BLaER1 (cell line): ENCODE measurements at regions not wholly inside any gene's neighbourhood (a gene's known extent, or its start where the extent isn't known, plus 50 kb on each side); places are given as distances from the start of the nearest gene placed in this dataset.

ENCODE experiments used
- H3K27ac ChIP-seq: shearing (Covaris generic); formaldehyde crosslinking; 2 replicates; pipeline ENCODE4 v1.8.1; 2022
- H3K27me3 ChIP-seq: shearing (Covaris generic); formaldehyde crosslinking; 2 replicates; pipeline ENCODE4 v1.8.1; 2022
- H3K36me3 ChIP-seq: shearing (Covaris generic); formaldehyde crosslinking; 2 replicates; pipeline ENCODE4 v1.8.1; 2022
- H3K4me1 ChIP-seq: shearing (Covaris generic); formaldehyde crosslinking; 2 replicates; pipeline ENCODE4 v1.8.1; 2022
- H3K4me2 ChIP-seq: shearing (Covaris generic); formaldehyde crosslinking; 2 replicates; pipeline ENCODE4 v1.8.1; 2022
- H3K4me3 ChIP-seq: shearing (Covaris generic); formaldehyde crosslinking; 2 replicates; pipeline ENCODE4 v1.8.1; 2022
- H3K9ac ChIP-seq: shearing (Covaris generic); formaldehyde crosslinking; 2 replicates; pipeline ENCODE4 v1.8.1; 2022
- H3K9me3 ChIP-seq: shearing (Covaris generic); formaldehyde crosslinking; 2 replicates; pipeline ENCODE4 v1.8.1; 2022
- H4K20me1 ChIP-seq: shearing (Covaris generic); formaldehyde crosslinking; 2 replicates; pipeline ENCODE4 v1.8.1; 2022
- Cebpa-rat ChIP-seq: shearing (Covaris generic); IDR thresholded peaks from 2 replicates; pipeline ENCODE4 v1.8.1; 2022

DNA sequence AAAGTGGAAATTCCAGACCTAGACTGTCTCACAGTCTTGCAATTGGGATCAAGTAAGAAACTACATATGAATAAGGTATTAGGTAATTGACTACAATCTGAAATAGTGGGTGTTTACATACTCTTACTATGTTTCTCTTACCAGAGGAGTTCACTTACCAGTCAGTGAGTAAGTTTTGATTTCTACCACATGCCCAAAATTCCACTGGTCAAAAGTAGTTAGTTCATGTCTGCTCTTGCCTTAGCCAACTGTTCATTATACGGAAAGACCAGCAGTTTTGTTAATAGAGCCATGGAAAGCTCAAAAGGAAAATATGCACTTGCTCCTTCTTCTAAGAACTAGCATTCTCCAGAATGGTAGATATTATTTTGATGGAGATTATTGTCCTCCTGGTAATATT is 490.8 kb downstream of the RFC3 start:
- H3K4me3 ChIP-seq = no peak overlapping the region
- no peak overlapping the region for H3K4me2 ChIP-seq
- no peaks in the 10 kb centered on the region for H3K9me3 ChIP-seq

DNA sequence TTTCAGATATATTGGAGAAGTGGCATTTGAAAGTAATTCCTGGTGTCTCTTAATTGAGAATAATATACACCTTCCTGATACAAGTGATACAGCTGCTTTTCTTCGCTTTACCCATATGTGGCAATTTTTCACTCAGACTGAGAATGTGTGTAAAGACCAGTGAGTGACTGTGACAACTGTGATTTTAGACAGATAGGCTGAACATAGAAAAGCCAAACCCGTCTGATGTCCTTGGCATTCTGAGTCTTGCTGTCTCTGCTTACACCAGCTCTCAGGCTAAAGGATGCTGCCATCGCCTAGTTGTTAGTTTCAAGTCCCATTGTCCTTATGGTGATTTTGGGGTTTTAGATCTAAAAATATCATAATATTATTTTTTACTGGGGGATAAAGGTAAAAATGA is 492.6 kb downstream of the RFC3 start:
- no peaks in the 10 kb centered on the region for H3K9me3 ChIP-seq
- no peak overlapping the region for H3K27ac ChIP-seq
- H3K4me3 ChIP-seq = no peak overlapping the region
- no peak overlapping the region for H3K4me2 ChIP-seq
- no peaks in the 10 kb centered on the region for H3K27me3 ChIP-seq
- no peaks in the 10 kb centered on the region for H3K36me3 ChIP-seq
- no peaks in the 10 kb centered on the region for H4K20me1 ChIP-seq
- no peak overlapping the region for H3K9ac ChIP-seq
- H3K4me1 ChIP-seq = no peaks in the 10 kb centered on the region
- TF ChIP-seq Cebpa-rat = no peak

More for the DNA sequence above, 490.8 kb downstream of the RFC3 start:
- no peak overlapping the region for H3K27ac ChIP-seq
- TF ChIP-seq Cebpa-rat = no peak
- no peaks in the 10 kb centered on the region for H3K4me1 ChIP-seq
- no peaks in the 10 kb centered on the region for H4K20me1 ChIP-seq
- H3K36me3 ChIP-seq = no peaks in the 10 kb centered on the region
- H3K9ac ChIP-seq = no peak overlapping the region
- no peaks in the 10 kb centered on the region for H3K27me3 ChIP-seq

DNA sequence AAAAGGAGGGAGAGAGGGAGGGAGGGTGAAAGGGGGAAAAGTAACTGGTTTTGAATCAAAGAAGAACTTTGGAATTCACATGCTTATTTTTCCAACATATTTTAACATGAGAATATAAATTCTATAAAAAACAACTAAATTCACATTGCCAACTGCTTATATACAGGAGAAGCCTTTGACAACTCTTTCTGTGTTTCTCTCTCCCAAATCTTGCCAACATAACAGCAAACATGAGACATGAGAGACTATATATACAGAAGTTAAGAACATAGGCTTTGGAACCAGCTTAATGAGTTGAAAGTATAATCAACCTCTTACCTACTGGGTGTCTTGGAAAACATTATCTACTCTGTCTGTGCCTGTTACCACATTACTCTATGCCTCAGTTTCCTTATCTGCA is 493.3 kb downstream of the RFC3 start:
- H3K9ac ChIP-seq = no peak overlapping the region
- TF ChIP-seq Cebpa-rat = no peak
- no peaks in the 10 kb centered on the region for H3K4me1 ChIP-seq
- H4K20me1 ChIP-seq = no peaks in the 10 kb centered on the region
- no peak overlapping the region for H3K4me3 ChIP-seq
- no peak overlapping the region for H3K27ac ChIP-seq
- H3K27me3 ChIP-seq = no peaks in the 10 kb centered on the region
- H3K36me3 ChIP-seq = no peaks in the 10 kb centered on the region
- no peaks in the 10 kb centered on the region for H3K9me3 ChIP-seq
- H3K4me2 ChIP-seq = no peak overlapping the region

DNA sequence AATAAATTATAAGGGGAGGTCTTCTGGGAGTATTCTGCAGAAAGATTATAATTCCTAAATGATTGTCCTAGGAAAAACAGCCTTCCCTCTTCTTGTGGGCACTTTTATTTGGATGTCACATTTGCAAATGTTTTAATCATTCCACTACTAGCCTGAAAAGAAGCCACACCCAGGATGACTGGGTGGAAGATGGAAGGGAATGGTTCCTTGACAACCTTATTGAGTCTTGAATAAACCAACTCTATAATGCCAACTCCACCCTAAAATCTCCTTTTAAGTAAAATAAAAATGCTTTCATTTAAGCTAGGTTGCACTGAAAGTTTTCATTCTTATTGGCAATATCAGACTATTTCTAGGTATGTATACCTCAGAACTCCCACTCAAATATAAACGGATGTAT is 494.6 kb downstream of the RFC3 start:
- Histone ChIP-seq H4K20me1 (no peaks in the 10 kb centered on the region), H3K9ac (no peak overlapping the region), H3K9me3 (no peaks in the 10 kb centered on the region), H3K36me3 (no peaks in the 10 kb centered on the region), H3K4me1 (no peaks in the 10 kb centered on the region), H3K27me3 (no peaks in the 10 kb centered on the region), H3K27ac (no peak overlapping the region), H3K4me2 (no peak overlapping the region), H3K4me3 (no peak overlapping the region)
- TF ChIP-seq Cebpa-rat = no peak

DNA sequence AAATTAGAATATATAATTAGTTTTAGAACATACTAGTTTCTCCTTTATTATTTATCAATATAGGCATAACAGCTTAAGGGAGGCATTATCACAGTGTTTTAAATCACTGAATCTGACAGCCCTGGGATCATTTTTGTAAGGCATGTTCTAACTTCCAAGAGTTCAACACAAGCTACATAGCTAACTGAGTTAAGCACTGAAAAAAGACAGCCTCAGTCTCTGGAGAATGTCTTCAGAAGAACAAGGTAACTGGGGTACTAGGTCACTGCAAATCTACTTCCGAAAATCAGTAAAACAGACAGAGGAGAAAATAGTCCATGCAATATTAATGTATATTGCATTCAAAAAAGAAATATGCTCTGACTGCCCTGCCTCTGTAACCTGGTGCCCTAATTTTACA is 502.1 kb downstream of the RFC3 start:
- TF ChIP-seq Cebpa-rat = no peak
- Histone ChIP-seq H3K36me3 (no peaks in the 10 kb centered on the region), H3K4me3 (no peak overlapping the region), H4K20me1 (no peaks in the 10 kb centered on the region), H3K27me3 (no peaks in the 10 kb centered on the region), H3K9me3 (no peaks in the 10 kb centered on the region), H3K27ac (no peak overlapping the region), H3K9ac (no peak overlapping the region), H3K4me2 (no peak overlapping the region), H3K4me1 (no peaks in the 10 kb centered on the region)

DNA sequence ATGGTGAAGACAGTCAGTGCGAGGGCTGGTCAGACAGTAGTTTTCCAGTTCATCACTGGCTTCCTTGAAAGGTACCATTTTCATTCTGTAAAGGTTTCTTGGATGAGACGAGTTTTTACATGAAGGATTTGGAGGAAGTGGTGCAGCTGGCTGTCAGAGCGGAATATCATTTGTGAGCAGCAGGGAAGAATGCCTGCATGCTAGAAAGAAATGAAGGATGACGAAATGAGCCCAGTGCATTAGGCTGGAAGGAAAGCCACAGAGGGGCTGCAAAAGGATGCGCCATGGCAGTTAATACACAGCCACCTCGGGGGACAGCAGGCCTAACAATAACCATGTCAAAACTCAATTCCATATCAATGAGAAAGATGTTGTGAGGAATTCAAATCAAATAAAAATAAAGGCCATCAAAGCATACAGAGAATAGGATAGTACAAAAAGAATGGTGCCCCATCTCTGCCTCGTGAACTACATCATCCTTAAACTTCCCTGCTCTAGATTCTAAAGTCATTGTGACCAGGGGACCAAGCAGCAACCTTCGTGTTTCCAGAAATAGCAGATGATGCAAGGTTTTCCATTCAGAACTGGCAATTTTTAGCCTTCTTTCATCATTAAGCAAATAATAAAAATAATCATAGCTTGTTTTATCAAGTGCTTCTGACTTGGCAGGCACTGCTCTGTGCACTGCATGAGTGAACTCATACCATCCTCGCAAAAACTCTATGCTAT is 504.2 kb downstream of the RFC3 start:
- Histone ChIP-seq H3K4me2 (no peak overlapping the region), H3K9ac (no peak overlapping the region), H3K27me3 (no peaks in the 10 kb centered on the region), H3K4me3 (no peak overlapping the region), H4K20me1 (no peaks in the 10 kb centered on the region), H3K27ac (no peak overlapping the region), H3K9me3 (no peaks in the 10 kb centered on the region), H3K36me3 (no peaks in the 10 kb centered on the region), H3K4me1 (no peaks in the 10 kb centered on the region)
- no peak for TF ChIP-seq Cebpa-rat

DNA sequence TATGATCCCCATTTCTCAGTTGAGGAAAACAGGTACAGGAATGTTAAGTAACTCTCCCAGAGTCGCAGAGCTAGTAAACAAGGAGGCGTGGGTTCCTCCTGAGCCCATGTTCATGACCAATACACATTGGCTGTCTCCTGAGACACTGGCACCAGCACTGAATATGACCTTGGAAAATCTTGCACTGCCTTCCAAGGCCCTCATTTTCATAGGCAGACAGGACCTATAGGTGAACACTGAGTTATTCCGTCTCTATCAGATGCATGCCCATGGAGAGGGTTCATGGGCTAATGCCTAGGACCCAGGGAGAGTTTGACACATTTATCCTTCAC is 504.8 kb downstream of the RFC3 start:
- Histone ChIP-seq H3K27me3 (no peaks in the 10 kb centered on the region), H4K20me1 (no peaks in the 10 kb centered on the region), H3K4me1 (no peaks in the 10 kb centered on the region), H3K4me2 (no peak overlapping the region), H3K27ac (no peak overlapping the region), H3K9ac (no peak overlapping the region), H3K36me3 (no peaks in the 10 kb centered on the region), H3K4me3 (no peak overlapping the region), H3K9me3 (no peaks in the 10 kb centered on the region)
- no peak for TF ChIP-seq Cebpa-rat

DNA sequence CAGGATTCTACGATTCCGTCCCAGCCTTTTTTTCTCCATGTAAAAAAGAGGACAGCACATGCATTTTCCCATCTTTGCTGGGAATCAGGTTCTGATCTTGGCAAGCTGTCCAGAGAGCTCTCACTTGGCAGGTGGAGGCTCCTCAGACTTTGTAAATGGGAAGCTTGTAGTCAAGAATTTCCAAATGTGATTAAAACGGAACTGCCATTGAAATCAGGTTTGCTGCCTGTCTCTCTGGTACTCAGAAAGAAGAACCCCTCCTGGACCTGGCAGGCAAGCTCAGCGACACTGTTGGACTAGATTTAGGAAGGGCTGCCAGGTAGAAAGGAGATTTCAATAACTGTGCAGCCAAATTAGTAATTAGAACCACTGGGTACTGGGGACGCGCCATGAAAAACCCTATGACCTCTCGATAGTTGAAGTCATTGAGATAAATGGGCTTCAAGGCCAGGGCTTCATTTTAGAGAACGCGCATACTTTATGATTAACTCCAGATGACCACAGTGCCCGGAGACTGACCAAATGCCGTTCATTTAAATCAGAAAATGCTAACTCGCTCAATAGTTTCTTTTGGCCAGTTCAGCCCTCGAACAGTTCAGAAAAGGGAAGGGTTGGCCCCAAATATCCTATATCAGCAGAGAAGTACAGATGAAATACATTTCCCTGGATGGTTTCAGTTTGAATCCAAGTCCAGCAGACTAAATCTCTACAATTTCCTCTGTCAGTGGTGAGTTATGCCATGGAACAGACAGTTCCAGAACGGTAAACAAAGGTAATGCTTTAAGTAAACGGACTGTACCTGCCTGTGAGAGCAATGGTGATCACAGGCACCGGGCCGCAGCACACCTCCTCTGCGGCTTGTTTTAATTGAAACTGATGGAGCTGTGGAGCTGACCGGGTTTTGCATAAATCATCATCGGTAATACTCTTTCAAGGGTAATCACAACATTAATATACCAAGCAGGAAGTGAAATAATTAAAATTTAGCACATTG is 517.4 kb downstream of the RFC3 start:
- Histone ChIP-seq H3K4me2 (no peak overlapping the region), H3K36me3 (no peaks in the 10 kb centered on the region), H4K20me1 (no peaks in the 10 kb centered on the region), H3K27ac (no peak overlapping the region), H3K4me3 (no peak overlapping the region), H3K9me3 (peaks cover 24% of the 10 kb centered on the region), H3K27me3 (no peaks in the 10 kb centered on the region), H3K4me1 (no peaks in the 10 kb centered on the region), H3K9ac (no peak overlapping the region)
- no peak for TF ChIP-seq Cebpa-rat

DNA sequence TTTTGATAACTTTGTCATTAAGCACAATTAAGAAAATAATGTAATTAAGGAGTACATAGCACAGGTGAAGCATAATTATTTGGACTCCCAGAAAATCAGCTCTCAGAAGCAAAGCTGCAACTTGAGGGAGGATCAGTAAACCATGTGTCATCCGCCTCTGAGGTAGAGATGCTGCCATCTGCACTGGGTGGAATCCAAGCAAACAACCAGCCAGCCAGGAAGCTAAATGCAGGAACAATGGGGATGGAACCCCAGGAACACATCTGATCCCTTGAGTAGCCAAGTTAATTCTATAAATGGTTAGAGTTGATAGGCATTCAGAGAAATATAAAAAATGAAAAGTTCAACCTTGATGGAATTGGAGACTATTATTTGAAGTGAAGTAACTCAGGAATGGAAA is 520.2 kb downstream of the RFC3 start:
- H3K9me3 ChIP-seq = peaks cover 7% of the 10 kb centered on the region
- no peaks in the 10 kb centered on the region for H3K27me3 ChIP-seq
- H3K4me2 ChIP-seq = no peak overlapping the region
- no peaks in the 10 kb centered on the region for H4K20me1 ChIP-seq
- H3K4me3 ChIP-seq = no peak overlapping the region
- no peak overlapping the region for H3K9ac ChIP-seq
- no peak overlapping the region for H3K27ac ChIP-seq
- TF ChIP-seq Cebpa-rat = no peak
- no peaks in the 10 kb centered on the region for H3K4me1 ChIP-seq
- H3K36me3 ChIP-seq = no peaks in the 10 kb centered on the region

DNA sequence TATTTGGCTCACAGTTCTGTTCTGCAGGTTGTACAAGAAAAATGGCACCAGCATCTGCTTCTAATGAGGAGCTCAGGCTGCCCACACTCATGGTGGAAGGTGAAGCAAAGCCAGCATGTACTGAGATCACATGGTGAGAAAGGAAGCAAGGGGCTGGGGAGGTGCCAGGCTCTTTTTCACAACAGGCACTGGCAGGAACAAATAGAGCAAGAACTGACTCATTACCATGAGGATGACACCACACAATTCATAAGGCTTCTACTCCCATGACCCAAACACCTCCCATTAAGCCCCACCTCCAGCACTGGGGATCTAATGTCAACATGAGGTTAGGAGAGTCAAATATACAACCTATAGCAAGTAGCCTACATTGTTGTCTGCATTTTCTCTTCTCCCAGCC is 522.6 kb downstream of the RFC3 start:
- Histone ChIP-seq H3K9ac (no peak overlapping the region), H3K4me2 (no peak overlapping the region), H3K36me3 (no peaks in the 10 kb centered on the region), H4K20me1 (no peaks in the 10 kb centered on the region), H3K4me3 (no peak overlapping the region), H3K27ac (no peak overlapping the region), H3K9me3 (no peaks in the 10 kb centered on the region), H3K27me3 (no peaks in the 10 kb centered on the region), H3K4me1 (no peaks in the 10 kb centered on the region)
- TF ChIP-seq Cebpa-rat = no peak
